ENCODE measurements at regions not wholly inside any gene's neighbourhood (a gene's known extent, or its start where the extent isn't known, plus 50 kb on each side); places are given as distances from the start of the nearest gene placed in this dataset.

GRCh38 chr4:63898961-63899360 is 510.3 kb downstream of the TECRL start:
- in situ Hi-C loops (cut with MboI; ENCODE audit: low sequenced_read_pairs), result no loop called here
- Histone ChIP-seq H2AFZ (replicated peaks; ENCODE audit: low read length, poor library complexity) (no peak overlapping the region), H2BK5ac (ENCODE audit: low read depth, low read length, poor library complexity, severe bottlenecking) (no peak overlapping the region), H3K23ac (ENCODE audit: low read depth, low read length) (no peak overlapping the region), H4K5ac (ENCODE audit: low read depth, low read length) (no peak overlapping the region), H2AK9ac (replicated peaks; ENCODE audit: low read depth, low read length, poor library complexity) (no peak overlapping the region), H2BK20ac (ENCODE audit: low read depth, low read length) (no peak overlapping the region), H4K8ac (ENCODE audit: low read depth in 2 of 2, low read length in 2 of 2) (no peak overlapping the region), H3K4me2 (ENCODE audit: low read depth, low read length) (no peak overlapping the region), H3K4me1 (ENCODE audit: control insufficient read depth, insufficient read depth, low read length) (no peaks in the 10 kb centered on the region), H2BK120ac (ENCODE audit: low read depth, low read length) (no peak overlapping the region), H4K20me1 (ENCODE audit: insufficient read depth, low read length) (no peaks in the 10 kb centered on the region), H3K9me1 (ENCODE audit: insufficient read depth, low read length) (no peaks in the 10 kb centered on the region), H4K91ac (ENCODE audit: insufficient read depth, low read depth, low read length) (no peak overlapping the region), H3K4ac (ENCODE audit: low read depth, low read length) (no peak overlapping the region), H3K14ac (replicated peaks; ENCODE audit: low read depth, low read length) (no peak overlapping the region), H3K4me3 (ENCODE audit: insufficient read depth, low read depth, low read length) (no peak overlapping the region), H2BK15ac (ENCODE audit: low read depth, low read length) (no peak overlapping the region), H3K56ac (ENCODE audit: extremely low read depth, insufficient read depth, low read length) (no peak overlapping the region), H3K18ac (ENCODE audit: low read depth, low read length) (no peak overlapping the region), H3K36me3 (ENCODE audit: control insufficient read depth, insufficient read depth, low read length) (no peaks in the 10 kb centered on the region), H3K27ac (ENCODE audit: insufficient read depth, low read length) (no peak overlapping the region), H3K9ac (ENCODE audit: low read depth, low read length) (no peak overlapping the region), H3K9me3 (ENCODE audit: control insufficient read depth, insufficient read depth, low read length) (peaks cover 4% of the 10 kb centered on the region), H2AK5ac (ENCODE audit: low read depth, low read length) (no peak overlapping the region), H3K79me1 (ENCODE audit: low read depth in 1 of 2, low read length in 2 of 2) (no peaks in the 10 kb centered on the region), H3K27me3 (ENCODE audit: control insufficient read depth, insufficient read depth, low read length) (no peaks in the 10 kb centered on the region)
- intact Hi-C loops (cut with micrococcal nuclease), result no loop called here
- POLR2A ChIA-PET (ENCODE audit: unreplicated experiment), result no interaction called here
- dilution Hi-C loops (cut with HindIII; ENCODE audit: low sequenced_read_pairs, unreplicated experiment), result no loop called here
- DNase-seq (no peak), ATAC-seq (ENCODE audit: low read depth) (no peak)
- CTCF ChIA-PET, result no interaction called here
- no TSS peak for BruUV-seq (replicated peaks)
- TF ChIP-seq SMC3 (IDR thresholded peaks at IDR 0.05; ENCODE audit: low read depth, low read length) (no peak), CHD1 (IDR thresholded peaks at IDR 0.05; ENCODE audit: low read depth, low read length) (no peak), FOS (IDR thresholded peaks at IDR 0.05; ENCODE audit: low read depth, low read length) (no peak), RFX5 (IDR thresholded peaks at IDR 0.05; ENCODE audit: low read depth, low read length) (no peak)

All from IMR-90 (cell line).